Gastroesophageal sphincter (tissue), 3 donors: ENCODE measurements at regions not wholly inside any gene's neighbourhood (a gene's known extent, or its start where the extent isn't known, plus 50 kb on each side); places are given as distances from the start of the nearest gene placed in this dataset.

Experiments
- EP300 ChIP-seq: sonication (generic); formaldehyde crosslinking; IDR thresholded peaks from one replicate; pipeline ENCODE4 v1.6.1; 2017; ENCODE audit warnings: antibody characterized with exemption, mild to moderate bottlenecking
- POLR2A ChIP-seq, 2 donors: fragments of 450-650 bp; IDR thresholded peaks; one replicate each; pipeline ENCODE4 v1.6.1; 2017; ENCODE audit warnings: antibody characterized with exemption in 2 of 2, mild to moderate bottlenecking in 2 of 2, moderate library complexity in 1 of 2
- TF ChIP-seq, protein P1 (sequence below), 4 experiments: fragments of 200-600 bp in 2 of 4; fragments of 450-650 bp in 2 of 4; sonication (generic) in 1 of 4; IDR thresholded peaks; one replicate each; pipeline ENCODE4 v1.5.1; 2017 to 2019; ENCODE audit warnings: antibody characterized with exemption in 4 of 4, mild to moderate bottlenecking in 2 of 4, moderate library complexity in 2 of 4

DNA sequence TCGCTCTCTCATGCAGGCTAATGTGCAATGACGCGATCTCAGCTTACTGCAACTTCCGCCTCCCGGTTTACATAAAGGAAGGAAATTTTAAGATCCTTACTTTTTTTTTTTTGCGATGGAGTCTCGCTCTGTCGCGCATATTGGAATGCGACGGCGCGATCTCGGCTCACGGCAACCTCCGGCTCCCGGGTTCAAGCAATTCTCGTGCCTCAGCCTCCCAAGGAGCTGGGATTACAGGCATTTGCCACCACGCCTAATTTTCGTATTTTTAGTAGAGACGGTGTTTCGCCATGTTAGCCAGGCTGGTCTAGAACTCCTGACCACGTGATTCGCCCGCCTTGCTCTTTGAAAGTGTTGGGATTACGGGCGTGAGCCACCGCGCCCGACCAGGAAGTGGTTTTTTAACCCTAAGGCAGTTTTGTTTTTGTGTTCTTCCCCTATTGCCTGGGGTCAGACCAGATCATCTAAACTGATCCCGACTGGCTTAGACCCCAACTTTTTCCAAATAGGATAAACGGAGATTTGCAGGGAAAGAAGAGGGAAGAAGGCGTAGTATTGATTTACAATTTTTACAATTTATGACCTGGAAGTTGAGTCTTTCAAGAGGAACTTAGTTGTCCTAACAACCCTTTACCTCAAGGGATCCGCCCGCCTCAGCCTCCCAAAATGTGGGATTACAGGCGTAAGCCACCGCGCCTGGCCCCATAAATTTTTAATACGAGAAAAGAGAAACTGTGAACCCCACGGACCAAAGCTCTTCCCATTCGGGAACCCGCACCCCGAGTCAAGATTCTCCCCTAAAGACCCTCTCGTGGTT is 142.0 kb downstream of the ZNF737 start:
- TF ChIP-seq POLR2A (IDR thresholded peaks at IDR 0.05) = no peak
- TF ChIP-seq, protein P1, sequence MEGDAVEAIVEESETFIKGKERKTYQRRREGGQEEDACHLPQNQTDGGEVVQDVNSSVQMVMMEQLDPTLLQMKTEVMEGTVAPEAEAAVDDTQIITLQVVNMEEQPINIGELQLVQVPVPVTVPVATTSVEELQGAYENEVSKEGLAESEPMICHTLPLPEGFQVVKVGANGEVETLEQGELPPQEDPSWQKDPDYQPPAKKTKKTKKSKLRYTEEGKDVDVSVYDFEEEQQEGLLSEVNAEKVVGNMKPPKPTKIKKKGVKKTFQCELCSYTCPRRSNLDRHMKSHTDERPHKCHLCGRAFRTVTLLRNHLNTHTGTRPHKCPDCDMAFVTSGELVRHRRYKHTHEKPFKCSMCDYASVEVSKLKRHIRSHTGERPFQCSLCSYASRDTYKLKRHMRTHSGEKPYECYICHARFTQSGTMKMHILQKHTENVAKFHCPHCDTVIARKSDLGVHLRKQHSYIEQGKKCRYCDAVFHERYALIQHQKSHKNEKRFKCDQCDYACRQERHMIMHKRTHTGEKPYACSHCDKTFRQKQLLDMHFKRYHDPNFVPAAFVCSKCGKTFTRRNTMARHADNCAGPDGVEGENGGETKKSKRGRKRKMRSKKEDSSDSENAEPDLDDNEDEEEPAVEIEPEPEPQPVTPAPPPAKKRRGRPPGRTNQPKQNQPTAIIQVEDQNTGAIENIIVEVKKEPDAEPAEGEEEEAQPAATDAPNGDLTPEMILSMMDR (IDR thresholded peaks at IDR 0.05) = no peak
- no peak for TF ChIP-seq EP300
